Naive thymus-derived CD8-positive, alpha-beta T cell (primary cell): ENCODE measurements at regions not wholly inside any gene's neighbourhood (a gene's known extent, or its start where the extent isn't known, plus 50 kb on each side); places are given as distances from the start of the nearest gene placed in this dataset.

ENCODE experiments used
- ATAC-seq, 2 donors: fragments of 150-1000 bp; cut with Tn5 transposase in 1 of 2; sonication (Bioruptor Pico), chemical (Tn5 transposase) in 1 of 2; 1 replicate in 1 of 2; 2 replicates in 1 of 2; pipeline ENCODE4 v1.10.0; 2021; ENCODE audit warnings: mild to moderate bottlenecking in 2 of 2, moderate library complexity in 2 of 2
- POLR2A ChIA-PET: fragments of 350-600 bp; sonication (Branson Sonifier 250); formaldehyde crosslinking; loops from one replicate; lab custom pipeline; 2021; ENCODE audit warnings: antibody characterized with exemption; lab: Charles Lee
- DNase-seq, 10 donors: peaks; one replicate each; pipeline versions ENCODE4 v3.0.0 to v3.0.0-alpha.2; 2020 to 2022
- H3K27ac Mint-ChIP-seq, 10 donors: one replicate each; pipeline ENCODE4 v1.8.0; 2020 to 2022; ENCODE audit warnings: mild to moderate bottlenecking in 10 of 10, mixed read lengths in 10 of 10, moderate library complexity in 4 of 10, inconsistent platforms in 1 of 10
- H3K27me3 Mint-ChIP-seq, 5 donors: one replicate each; pipeline ENCODE4 v1.8.0; 2021 to 2022; ENCODE audit warnings: mixed read lengths in 5 of 5
- H3K36me3 Mint-ChIP-seq, 3 donors: one replicate each; pipeline ENCODE4 v1.8.0; 2020 to 2022; ENCODE audit warnings: mixed read lengths in 3 of 3, mild to moderate bottlenecking in 2 of 3, inconsistent platforms in 1 of 3
- H3K4me1 Mint-ChIP-seq, 4 donors: one replicate each; pipeline ENCODE4 v1.8.0; 2021 to 2022; ENCODE audit warnings: mixed read lengths in 4 of 4
- H3K4me3 Mint-ChIP-seq, 10 donors: one replicate each; pipeline ENCODE4 v1.8.0; 2020 to 2022; ENCODE audit warnings: mild to moderate bottlenecking in 10 of 10, mixed read lengths in 10 of 10, moderate library complexity in 6 of 10, inconsistent platforms in 1 of 10
- H3K9me3 Mint-ChIP-seq, 9 donors: one replicate each; pipeline ENCODE4 v1.8.0; 2020 to 2022; ENCODE audit warnings: mixed read lengths in 9 of 9, mild to moderate bottlenecking in 3 of 9, inconsistent platforms in 1 of 9, moderate library complexity in 1 of 9

DNA sequence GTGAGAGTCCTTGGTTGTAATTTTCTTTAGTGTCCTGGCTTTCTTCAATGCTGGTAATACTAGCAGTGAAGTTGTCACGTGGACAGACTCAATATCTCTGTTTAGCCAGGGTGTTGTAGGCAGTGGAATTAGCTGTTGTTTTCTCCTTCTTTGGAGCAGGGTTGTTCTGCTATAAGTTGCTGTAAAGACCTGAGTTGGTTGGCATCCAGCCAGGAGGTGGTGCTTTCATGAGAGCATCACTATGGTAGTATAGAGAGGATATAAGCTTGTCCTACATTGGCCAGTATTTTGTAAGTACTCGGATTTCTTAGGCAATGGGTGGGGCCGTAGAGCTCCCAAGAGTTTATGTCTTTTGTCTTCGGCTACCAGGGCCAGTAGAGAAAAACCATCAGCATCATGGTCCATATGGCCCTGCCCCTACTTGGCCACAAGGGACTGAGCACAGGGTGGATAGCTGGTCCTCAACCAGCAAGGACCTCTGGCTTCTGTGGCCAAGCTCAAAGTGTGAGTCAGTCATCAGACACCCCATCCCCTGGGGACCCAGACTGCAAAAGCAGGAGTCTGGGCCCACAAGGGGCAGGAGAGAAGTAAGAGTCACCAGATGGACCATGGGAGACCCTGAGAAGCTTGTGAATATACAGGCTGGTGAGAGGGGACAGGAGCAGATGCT is 127.9 kb upstream of the NXT1 start:
- POLR2A ChIA-PET = no interaction called here
- H3K4me1 Mint-ChIP-seq = no peaks in the 10 kb centered on the region
- peaks cover 14 to 39% (median 36%) of the 10 kb centered on the region in 9 donors for H3K9me3 Mint-ChIP-seq
- no peak overlapping the region for H3K27ac Mint-ChIP-seq
- peaks cover 1 to 12% (median 7%) of the 10 kb centered on the region in 5 donors for H3K27me3 Mint-ChIP-seq
- DNase-seq (no peak), ATAC-seq (no peak)
- H3K36me3 Mint-ChIP-seq = peaks cover 0 to 11% (median 0%) of the 10 kb centered on the region in 3 donors
- no peak overlapping the region for H3K4me3 Mint-ChIP-seq

DNA sequence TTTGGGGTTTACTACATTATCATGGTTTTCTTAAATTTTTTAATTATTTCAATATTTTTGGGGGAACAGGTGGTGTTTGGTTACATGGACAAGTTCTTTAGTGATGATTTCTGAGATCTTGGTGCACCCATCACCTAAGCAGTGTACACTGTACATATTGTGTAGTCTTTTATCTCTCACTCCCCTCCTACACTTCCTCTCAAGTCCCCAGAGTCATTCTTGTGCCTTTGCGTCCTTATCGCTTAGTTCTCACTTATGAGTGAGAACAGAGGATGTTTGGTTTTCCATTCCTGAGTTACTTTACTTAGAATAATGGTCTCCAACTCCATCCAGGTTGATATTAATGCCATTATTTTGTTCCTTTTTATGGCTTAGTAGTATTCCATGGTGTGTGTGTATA is 130.9 kb upstream of the CD93 start:
- H3K9me3 Mint-ChIP-seq = peaks cover 14 to 35% (median 27%) of the 10 kb centered on the region in 9 donors
- H3K4me1 Mint-ChIP-seq = no peaks in the 10 kb centered on the region
- POLR2A ChIA-PET = no interaction called here
- peaks cover 0 to 8% (median 0%) of the 10 kb centered on the region in 3 donors for H3K36me3 Mint-ChIP-seq
- DNase-seq = no peak
- ATAC-seq = no peak
- H3K27ac Mint-ChIP-seq = no peak overlapping the region
- H3K4me3 Mint-ChIP-seq = no peak overlapping the region
- H3K27me3 Mint-ChIP-seq = peaks cover 0 to 8% (median 3%) of the 10 kb centered on the region in 5 donors

DNA sequence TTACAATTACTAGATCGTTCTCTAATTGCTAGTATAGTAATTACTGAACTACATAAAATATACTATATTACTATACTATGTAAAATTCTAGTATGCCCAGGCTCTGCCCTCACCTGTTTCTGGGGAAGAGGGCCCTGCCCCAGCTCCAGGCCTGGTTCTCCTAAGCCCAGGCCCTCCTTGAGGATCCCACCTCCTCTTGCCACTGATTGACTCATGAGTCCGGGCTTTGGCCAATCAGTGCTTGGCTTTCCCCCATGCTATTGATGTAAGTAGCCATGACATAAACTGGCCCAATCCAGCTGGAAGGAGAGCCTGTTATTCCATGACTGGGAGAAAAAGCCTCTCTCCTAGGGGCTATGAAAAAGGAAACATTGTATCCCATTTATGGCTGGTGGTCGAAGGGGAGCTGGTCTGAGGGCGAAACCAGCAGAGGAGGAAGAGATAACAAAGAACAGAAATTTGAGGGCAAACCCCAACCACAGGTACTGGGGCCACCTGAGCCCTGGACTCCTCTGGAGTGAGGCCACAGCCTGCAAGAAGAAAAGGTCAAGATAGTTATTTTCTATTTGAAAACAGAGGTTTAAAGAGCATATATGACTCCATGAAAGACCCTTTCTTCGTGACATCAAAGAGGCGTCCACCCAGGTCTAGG is 129.3 kb upstream of the CD93 start:
- POLR2A ChIA-PET = no interaction called here
- Mint-ChIP-seq H3K27me3 (peaks cover 0 to 4% (median 1%) of the 10 kb centered on the region in 5 donors), H3K36me3 (no peaks in the 10 kb centered on the region), H3K4me3 (no peak overlapping the region), H3K9me3 (peaks cover 5 to 19% (median 12%) of the 10 kb centered on the region in 9 donors), H3K4me1 (no peaks in the 10 kb centered on the region), H3K27ac (no peak overlapping the region)
- ATAC-seq = no peak
- no peak for DNase-seq

DNA sequence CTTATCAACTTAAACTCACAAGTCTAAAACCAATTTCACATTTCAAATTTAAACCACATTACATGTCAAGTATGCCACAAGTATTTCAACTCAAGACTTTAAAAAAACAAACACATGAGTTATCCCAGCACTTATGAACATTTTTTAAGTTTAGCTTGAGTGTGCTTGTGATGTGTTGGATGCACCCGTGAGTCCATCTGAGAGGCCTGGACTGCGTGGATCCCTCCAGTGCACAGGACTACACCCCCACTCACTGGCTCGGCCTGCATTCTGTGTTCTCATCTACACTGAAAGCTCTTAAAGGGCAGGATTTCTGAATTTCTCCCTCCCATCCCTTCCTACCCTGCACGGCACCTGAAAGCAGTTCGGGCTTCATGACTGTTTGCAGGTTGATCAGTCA is 128.8 kb upstream of the CD93 start:
- Mint-ChIP-seq H3K9me3 (peaks cover 1 to 14% (median 10%) of the 10 kb centered on the region in 9 donors), H3K27me3 (peaks cover 0 to 5% (median 0%) of the 10 kb centered on the region in 5 donors), H3K27ac (no peak overlapping the region), H3K4me3 (no peak overlapping the region), H3K36me3 (no peaks in the 10 kb centered on the region), H3K4me1 (no peaks in the 10 kb centered on the region)
- POLR2A ChIA-PET = no interaction called here
- DNase-seq (no peak), ATAC-seq (no peak)

GRCh38 chr20:23212464-23212995 is 126.4 kb upstream of the CD93 start:
- H3K4me1 Mint-ChIP-seq = no peaks in the 10 kb centered on the region
- no peak for DNase-seq
- H3K27me3 Mint-ChIP-seq = peaks cover 0 to 5% (median 0%) of the 10 kb centered on the region in 5 donors
- peaks cover 0 to 1% (median 0%) of the 10 kb centered on the region in 9 donors for H3K9me3 Mint-ChIP-seq
- ATAC-seq = no peak
- H3K27ac Mint-ChIP-seq = no peak overlapping the region
- POLR2A ChIA-PET = no interaction called here
- H3K4me3 Mint-ChIP-seq = no peak overlapping the region
- H3K36me3 Mint-ChIP-seq = no peaks in the 10 kb centered on the region

- peaks cover 0 to 5% (median 0%) of the 10 kb centered on the region in 5 donors for H3K27me3 Mint-ChIP-seq
- no peaks in the 10 kb centered on the region for H3K36me3 Mint-ChIP-seq
- DNase-seq (no peak), ATAC-seq (no peak)
- no peaks in the 10 kb centered on the region for H3K4me1 Mint-ChIP-seq
- H3K9me3 Mint-ChIP-seq = no peaks in the 10 kb centered on the region
- H3K27ac Mint-ChIP-seq = no peak overlapping the region
- H3K4me3 Mint-ChIP-seq = no peak overlapping the region
- POLR2A ChIA-PET = no interaction called here
These were observed 125.9 kb upstream of the CD93 start for GRCh38 chr20:23212011-23212410.

DNA sequence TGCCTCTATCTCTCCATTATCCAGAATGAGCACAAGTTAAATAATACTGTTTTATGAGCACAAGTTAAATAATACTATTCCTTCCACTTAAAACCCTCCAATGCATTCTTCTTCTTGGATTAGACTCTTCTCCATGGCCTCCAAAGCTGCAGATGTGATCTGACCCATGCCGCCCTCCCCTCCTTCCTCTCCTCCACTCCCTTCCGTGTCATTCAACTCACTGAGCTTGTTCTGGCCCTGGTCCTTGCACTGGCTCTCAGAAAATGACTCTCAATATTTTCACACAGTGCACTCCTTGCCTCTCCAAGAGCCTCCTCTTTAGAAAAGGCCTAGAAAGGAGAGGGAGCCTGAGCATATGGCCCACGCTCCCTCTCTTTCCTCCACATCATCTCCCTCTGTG is 125.0 kb upstream of the CD93 start:
- Mint-ChIP-seq H3K9me3 (no peaks in the 10 kb centered on the region), H3K27me3 (peaks cover 0 to 6% (median 0%) of the 10 kb centered on the region in 5 donors), H3K4me3 (no peak overlapping the region), H3K36me3 (no peaks in the 10 kb centered on the region), H3K4me1 (no peaks in the 10 kb centered on the region), H3K27ac (no peak overlapping the region)
- no peak for DNase-seq
- no peak for ATAC-seq
- POLR2A ChIA-PET = no interaction called here

DNA sequence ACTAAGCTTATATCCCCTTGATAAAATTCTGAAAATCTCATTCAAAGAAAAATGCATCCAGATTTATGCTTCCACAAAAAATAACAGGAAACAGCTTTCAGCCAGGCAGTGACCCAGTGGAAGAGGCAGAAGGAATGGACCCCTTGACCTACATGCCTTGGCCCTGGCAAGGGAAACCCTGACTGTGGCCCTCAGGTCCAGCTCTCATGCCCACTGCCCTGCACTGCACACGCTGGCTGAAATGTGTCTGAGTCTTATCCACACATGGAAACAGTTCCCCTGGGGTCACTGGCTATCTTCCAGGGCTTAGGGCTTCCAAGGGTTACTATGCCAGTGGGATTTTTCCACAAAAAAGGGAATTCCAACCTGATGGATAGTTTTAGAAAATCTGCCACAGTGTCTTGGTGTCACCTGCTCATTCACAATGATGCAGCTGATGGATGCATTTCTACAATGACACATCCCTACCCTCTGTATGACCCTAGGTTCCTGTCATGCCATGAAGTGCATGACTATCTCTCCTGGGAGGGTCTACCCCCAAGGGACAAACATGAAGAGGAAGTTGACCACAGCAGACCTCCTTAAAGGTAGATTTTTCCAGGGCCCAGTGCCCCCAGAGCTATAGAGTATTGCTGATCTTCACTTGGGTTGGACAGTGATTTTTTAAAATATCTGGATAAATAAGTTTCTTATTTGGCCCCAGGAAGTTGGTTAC is 121.9 kb upstream of the CD93 start:
- H3K4me1 Mint-ChIP-seq = no peaks in the 10 kb centered on the region
- no peak overlapping the region for H3K4me3 Mint-ChIP-seq
- no peaks in the 10 kb centered on the region for H3K9me3 Mint-ChIP-seq
- POLR2A ChIA-PET = no interaction called here
- no peaks in the 10 kb centered on the region for H3K36me3 Mint-ChIP-seq
- ATAC-seq (no peak), DNase-seq (no peak)
- no peak overlapping the region for H3K27ac Mint-ChIP-seq
- peaks cover 0 to 11% (median 6%) of the 10 kb centered on the region in 5 donors for H3K27me3 Mint-ChIP-seq

DNA sequence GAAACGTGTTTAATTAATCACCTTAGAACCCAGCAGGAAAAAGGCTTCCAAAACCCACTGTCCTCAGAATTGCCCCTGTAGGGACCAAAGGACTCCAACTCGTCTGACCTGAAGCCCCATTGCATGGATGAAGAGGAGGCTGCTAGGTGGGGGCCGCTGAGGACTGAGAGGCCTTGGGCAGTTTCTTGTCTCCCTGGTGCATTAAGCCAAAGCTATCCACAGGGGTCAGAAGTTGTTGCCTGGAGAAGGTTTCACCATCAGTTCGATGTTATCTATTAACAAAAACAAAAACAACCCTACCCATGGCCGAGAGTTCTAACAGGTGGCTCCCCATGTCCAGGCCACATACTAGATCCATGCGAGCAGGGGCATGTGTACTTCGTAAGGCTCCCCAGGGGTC is 120.9 kb upstream of the CD93 start:
- Mint-ChIP-seq H3K4me1 (no peaks in the 10 kb centered on the region), H3K9me3 (no peaks in the 10 kb centered on the region), H3K36me3 (no peaks in the 10 kb centered on the region), H3K27me3 (peaks cover 0 to 14% (median 9%) of the 10 kb centered on the region in 5 donors), H3K4me3 (no peak overlapping the region), H3K27ac (no peak overlapping the region)
- ATAC-seq = no peak
- no peak for DNase-seq
- POLR2A ChIA-PET = no interaction called here

DNA sequence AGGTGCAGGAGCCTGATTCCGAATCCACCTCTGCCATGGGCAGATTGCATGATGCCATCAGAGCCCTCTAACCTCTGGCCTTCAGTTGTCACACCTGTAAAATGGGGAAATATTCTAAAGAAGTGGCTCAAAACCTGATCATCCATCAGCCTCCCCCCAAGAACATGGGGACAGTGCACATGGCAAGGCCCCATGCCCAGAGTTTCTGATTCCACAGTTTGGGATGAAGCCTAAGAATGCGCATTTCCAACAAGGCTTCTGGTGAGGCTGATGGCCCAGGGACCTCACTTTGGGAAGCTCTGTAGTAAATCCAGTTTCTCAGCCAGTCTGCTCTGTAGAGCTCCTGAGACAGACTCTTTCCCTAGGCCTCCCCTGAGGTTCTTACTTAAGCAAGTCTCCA is 119.9 kb upstream of the CD93 start:
- Mint-ChIP-seq H3K9me3 (no peaks in the 10 kb centered on the region), H3K4me1 (no peaks in the 10 kb centered on the region), H3K4me3 (no peak overlapping the region), H3K36me3 (no peaks in the 10 kb centered on the region), H3K27me3 (peaks cover 2 to 23% (median 12%) of the 10 kb centered on the region in 5 donors), H3K27ac (no peak overlapping the region)
- POLR2A ChIA-PET = no interaction called here
- DNase-seq (no peak), ATAC-seq (no peak)

- Mint-ChIP-seq H3K4me1 (no peaks in the 10 kb centered on the region), H3K4me3 (no peak overlapping the region), H3K9me3 (no peaks in the 10 kb centered on the region), H3K27ac (no peak overlapping the region), H3K27me3 (peaks cover 4 to 27% (median 10%) of the 10 kb centered on the region in 5 donors), H3K36me3 (no peaks in the 10 kb centered on the region)
- POLR2A ChIA-PET = no interaction called here
- ATAC-seq (no peak), DNase-seq (no peak)
These were observed 119.5 kb upstream of the CD93 start for GRCh38 chr20:23205611-23206041.

GRCh38 chr20:23205211-23205610 is 119.1 kb upstream of the CD93 start:
- no peaks in the 10 kb centered on the region for H3K36me3 Mint-ChIP-seq
- H3K27ac Mint-ChIP-seq = no peak overlapping the region
- ATAC-seq = no peak
- POLR2A ChIA-PET = no interaction called here
- no peak for DNase-seq
- peaks cover 0 to 2% (median 0%) of the 10 kb centered on the region in 4 donors for H3K4me1 Mint-ChIP-seq
- H3K27me3 Mint-ChIP-seq = peaks cover 7 to 31% (median 12%) of the 10 kb centered on the region in 5 donors
- H3K4me3 Mint-ChIP-seq = no peak overlapping the region
- no peaks in the 10 kb centered on the region for H3K9me3 Mint-ChIP-seq
